DLD1 (cell line): ENCODE measurements at regions not wholly inside any gene's neighbourhood (a gene's known extent, or its start where the extent isn't known, plus 50 kb on each side); places are given as distances from the start of the nearest gene placed in this dataset.

Source experiments
- in situ Hi-C: cut with HindIII; loops from 2 replicates; pipeline ENCODE4 v1.10.0; 2017; ENCODE audit warnings: low sequenced_read_pairs

DNA sequence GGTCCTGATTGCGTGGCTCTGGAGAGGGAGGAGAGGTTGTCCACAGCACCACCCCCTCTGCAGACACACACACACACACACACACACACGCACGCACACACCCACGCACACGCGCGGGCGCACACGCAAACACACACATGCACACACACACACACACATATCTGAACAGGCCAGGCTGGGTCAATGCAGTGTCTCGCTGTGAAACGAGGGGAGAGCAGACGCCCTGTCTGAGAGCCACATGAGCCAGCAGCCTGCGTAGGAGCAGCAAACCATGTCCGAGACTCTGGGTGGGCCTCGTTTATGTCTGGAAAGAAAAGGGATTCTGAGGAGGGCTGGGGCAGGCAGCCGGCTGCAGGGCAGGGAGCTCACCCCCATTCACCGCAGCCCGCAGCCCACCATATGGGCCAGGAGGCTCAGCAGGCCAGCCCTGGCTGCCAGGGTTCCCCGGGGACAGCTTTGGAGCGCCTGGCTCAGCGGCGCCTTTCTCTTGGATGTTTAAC is 93.3 kb upstream of the TNRC6C start:
- in situ Hi-C loops = no loop called here

DNA sequence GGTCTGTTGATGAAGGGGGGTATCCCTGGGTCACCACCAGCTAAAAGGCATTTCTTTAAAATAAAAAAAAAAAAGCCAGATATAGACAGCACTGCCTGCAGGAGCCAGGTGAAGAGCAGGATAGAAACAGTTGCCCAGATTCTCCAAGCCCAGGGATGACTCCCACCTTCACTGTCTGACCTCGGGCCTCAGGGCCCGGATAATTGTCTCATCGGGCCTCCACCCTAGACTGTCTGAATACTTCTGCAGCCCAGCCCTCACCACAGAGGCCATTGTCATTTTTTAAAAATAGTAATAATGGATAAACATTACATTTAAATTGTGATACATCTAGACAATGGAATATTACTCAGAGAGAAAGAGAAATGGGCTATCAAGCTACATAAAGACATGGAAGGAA is 92.8 kb upstream of the TNRC6C start:
- in situ Hi-C loops = no loop called here

DNA sequence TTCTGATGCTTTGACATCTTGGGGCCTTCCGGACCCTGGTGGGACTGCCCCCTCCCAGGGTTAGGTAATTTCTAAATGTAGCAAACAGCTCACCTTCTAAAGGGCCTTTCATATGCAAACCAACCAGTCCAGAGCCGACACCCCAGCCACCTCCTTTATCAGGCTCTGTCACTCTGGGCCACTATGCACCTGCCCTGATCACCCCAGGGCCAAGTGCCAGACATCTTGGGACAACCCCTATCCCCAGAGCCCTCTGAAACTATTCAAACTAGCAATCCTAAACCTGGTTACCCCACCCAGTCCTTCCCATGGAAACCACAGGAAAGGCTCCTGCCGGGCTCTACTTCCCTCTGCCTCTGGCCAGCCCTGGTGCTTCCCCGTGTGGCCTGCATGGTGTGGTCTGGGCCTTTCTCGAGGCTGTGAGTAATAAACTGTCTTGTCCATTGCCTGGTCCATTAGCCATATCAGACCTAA is 91.2 kb upstream of the TNRC6C start:
- in situ Hi-C loops = no loop called here

DNA sequence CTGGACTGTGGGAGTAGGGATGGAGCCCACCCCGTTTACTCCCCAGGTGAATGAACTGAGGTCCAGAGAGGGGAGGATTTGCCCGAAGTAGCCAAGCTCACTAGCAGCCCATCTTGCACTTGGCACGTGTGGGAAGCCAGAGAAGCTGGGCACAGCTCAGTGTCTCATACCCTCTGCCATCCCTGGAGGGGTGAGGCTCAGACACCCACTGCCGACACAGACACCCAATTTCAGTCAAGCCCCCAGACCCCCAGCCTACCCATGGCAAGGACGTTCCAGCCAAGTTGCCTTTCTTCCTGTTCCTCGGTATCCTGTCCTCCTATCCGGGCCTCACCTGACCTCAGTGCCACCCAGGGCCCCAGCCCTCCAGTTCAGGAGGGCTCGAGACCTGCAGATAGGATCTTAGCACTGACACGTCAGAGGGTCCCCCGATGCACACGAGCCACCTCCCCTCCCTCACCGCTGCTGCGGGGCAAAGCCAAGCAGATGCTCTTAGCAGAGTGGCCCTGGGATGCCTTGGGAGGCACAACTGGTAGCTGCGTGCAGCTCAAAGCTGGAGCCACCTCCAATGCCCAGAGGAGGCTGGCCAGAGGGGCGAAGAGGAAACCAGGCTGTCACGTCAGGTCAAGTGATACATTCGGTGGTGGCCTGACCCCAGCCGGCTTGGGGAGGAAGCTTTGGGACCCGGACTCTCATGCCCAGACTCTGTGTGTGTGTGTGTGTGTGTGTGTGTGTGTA is 90.4 kb upstream of the TNRC6C start:
- in situ Hi-C loops = no loop called here

DNA sequence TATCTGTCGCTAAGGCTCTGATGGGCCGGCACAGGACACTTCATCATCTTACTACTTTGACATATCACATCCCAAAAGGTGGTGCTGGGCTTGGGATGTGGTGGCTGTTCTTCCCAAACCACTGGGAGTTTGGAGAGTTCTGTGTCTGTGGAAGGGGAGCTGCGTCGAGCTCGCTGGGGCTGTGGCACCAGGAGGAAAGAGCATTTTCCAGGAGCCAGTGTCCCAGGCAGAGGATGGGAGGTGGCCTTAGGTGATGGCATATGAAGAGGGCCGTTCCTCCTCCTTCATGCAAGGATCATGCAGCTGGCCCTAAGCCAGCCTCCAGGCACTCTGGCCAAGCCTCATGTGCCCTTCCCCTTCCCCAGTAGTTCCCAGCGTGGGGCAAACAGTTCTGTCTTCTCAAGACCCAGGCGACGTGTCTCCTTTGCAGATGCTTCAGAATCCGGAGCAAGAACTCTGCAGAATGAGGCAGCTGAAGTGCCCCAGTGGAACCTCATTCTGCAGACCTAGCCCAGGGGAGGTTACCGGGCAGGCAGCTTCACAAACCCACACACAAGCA is 89.4 kb upstream of the TNRC6C start:
- in situ Hi-C loops = no loop called here

DNA sequence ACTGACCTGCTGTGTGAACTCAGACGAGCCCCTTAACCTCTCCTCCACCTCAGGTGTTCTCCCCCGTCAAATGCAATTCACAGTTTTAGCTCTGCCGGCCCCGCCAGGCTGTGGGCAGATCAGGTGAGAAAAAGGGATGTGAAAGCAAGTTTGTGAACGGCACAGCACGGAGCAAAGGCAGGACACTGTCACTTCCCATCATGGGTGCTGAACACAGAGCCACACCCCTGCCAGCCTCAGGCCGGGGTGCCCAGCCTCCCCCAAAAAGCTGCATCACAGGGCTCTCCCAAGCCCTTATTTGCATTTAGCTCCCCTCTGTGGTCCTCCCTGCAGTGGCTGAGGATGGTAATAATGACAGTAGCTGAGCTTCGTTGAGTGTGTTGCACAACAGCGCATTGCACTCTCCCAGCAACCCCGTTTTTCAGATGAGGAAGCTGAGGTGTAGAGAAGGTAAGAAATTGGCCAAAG is 88.8 kb upstream of the TNRC6C start:
- in situ Hi-C loops = no loop called here

DNA sequence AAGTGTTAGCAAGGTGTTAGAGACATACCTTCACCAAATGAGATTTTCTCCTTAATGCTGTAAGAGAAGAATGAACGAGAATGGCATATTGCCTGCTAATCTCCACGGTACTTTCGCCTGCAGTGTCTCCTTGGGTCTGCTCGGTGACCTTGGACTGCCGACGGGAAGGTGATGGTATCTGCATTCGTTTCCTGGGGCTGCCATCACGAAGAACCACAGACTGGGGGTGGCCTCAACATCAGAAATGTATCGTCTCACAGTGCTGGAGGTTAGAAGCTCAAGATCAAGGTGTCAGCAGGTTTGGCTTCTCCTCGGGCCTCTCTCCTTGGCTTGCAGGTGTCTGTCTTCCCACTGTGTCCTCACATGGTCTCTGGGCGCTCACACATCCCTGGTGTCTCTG is 86.3 kb upstream of the TNRC6C start:
- in situ Hi-C loops = no loop called here

DNA sequence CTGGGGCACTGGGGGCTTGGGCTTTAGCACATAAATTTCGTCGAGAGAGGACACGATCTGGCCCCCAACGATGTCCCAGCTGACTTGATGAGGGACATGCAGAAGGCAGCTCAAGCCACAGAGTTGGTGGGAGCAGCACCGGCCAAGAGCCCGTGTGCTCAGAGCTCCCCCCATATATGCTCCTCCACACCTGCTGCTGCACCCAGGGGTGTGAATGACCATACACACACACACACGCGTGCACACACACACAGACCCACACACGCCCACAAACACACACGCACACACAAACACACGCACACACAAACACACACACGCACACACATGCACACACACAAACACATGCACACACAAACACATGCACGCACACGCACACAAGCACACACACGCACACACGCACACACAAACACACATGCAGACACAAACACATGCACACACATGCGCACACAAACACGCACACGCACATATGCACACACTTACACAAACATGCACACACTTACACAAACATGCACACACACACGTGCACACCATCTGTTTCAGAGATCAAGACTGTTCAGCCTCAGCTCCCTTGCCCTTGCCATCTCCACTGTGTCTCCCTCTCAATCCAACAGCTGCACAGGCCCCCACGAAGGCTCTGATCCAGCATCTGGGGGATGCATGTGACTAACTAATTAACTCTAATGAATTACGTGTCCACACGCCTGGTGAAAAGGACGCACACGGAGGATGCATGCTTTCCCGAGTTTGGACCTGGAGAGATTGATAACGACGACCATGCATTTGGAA is 85.6 kb upstream of the TNRC6C start:
- in situ Hi-C loops = no loop called here

DNA sequence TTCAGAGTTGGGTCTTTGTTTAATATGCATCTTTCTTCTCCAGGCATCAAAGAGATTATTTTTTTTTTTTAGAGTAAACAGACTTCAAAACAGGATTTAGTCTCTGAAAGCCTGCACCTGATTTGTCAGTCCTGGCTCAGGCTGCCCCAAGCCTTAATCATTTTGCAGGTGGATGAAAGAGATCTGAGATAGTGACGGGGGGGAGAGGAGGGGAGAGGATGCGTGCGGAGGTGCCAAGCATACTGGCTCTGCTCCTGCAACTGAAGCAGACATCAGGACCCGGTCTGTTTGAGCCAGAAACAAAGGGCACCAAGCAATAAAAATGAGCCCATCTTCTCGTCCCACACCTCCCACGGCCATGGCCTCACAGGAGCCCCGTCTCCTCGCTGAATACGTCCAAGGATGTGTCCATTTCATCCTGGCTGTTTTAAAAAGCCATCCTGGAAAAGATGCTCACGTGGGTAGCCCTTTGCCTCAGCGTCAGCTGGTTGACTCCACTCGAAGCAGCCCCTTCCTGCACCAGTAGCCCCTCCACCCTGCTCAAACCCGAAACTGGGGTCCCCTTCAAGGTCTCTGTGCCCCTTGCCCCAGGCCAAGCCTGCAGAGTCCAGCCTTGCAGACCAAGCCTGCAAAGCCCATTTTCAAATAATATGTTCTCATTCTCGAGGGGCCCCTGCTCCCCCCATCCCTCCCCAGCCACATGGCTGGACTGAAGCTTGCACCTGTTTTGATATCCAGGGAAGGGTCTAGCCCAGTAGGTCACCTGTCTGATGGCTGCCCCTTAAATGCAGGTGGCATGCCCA is 84.8 kb upstream of the TNRC6C start:
- in situ Hi-C loops = no loop called here

DNA sequence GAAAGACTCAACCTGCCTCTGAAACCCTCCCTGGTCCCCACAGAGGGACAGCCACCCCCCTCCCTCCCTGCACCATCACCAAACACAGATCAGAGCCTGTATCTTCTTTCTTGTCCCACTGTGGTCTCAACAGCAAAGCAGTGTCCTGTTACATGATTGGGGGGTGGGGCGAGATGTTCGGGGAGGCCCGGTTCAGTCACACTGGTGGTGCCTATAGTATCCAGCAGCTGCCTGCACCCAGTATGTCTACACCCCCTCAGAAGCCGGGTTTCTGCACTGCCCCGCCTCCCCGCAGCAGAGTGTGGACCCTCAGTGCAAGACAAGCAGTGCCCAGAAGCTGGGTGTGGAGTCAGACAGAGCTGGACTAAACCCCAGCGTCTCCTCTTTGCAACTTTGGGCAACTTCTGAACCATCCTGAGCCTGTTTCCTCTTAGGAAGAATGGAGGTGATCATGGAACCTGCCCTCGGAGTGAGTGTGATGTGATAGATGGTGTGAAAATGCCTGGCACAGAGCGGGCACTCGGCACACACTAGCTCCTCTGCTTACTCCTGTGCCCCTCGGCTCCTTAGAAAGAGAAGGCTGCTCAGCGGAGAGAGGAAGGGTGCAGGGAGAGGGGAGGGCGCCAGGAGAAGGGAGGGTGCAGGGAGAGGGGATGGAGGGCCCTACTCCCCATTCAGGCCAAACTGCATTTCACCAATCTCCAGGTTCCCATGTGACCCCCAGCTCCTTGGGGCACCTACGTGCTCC is 84.0 kb upstream of the TNRC6C start:
- in situ Hi-C loops = loop anchor here (25.0 kb wide), 1 partner anchor 163 kb away; no protein-coding TSS in a partner anchor

DNA sequence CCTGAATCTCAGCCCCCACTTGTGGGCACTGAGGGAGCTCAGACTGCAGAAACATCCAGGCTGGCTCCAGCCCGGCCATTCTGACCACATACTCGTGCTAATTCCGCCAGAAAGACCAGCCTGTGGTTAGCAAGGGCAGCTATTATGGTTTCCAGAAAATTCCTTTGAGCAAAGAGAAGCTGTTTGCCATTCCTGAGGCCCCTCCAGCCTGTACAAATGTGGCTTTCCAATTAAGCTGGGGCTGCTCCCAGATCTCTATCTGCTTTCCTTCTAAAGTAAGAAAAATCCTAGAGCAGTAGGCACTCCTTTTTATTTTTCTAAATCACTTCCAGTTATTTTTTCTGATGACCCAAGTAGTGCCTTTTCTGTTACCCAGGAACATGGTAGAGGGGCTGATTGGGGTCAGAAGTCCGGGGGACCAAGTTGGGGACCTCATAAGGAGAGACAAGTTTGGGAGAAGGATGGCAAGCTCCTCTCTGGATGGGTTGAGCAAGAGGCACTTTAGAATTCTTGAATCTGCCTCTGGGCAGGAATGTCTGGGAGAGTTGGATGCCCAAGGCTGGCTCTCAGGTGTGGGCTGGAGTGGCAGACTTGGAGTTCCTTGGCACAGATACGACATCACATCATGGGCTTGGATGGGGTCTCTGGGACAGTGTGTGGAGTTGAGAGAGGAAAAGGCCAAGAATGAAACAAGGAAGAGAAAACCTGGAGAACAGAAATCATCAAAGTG is 83.3 kb upstream of the TNRC6C start:
- in situ Hi-C loops = loop anchor here (25.0 kb wide), 1 partner anchor 162 kb away; no protein-coding TSS in a partner anchor

DNA sequence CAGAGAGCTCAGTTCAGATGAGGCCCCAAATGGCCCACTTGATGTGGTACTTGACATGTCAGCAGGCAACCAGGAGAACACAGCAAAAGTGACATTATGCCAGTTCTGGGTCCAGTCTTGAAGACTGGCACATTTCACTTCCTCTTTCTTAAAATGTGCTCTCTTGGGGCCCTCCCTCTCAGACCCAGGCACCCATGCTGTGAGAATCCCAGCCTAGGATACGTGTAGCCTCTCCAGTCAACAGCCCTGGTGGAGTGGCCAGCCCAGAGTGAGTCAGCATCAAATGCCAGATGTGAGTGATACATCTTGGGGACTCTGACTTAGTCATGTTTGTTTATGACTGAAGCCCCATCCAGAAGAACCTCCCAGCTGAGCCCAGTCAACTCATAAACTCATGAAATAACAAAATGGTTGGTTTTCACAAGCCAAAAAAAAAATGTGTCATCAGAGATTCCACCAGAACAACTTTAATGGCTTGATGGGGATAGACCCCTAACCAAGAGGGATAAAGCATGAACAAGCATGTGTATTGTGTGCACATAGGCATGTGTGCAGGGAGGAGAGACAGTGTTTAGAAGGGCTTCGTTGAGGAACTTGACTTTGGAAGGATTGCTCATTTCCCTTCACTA is 82.5 kb upstream of the TNRC6C start:
- in situ Hi-C loops = loop anchor here (25.0 kb wide), 1 partner anchor 161 kb away; no protein-coding TSS in a partner anchor

DNA sequence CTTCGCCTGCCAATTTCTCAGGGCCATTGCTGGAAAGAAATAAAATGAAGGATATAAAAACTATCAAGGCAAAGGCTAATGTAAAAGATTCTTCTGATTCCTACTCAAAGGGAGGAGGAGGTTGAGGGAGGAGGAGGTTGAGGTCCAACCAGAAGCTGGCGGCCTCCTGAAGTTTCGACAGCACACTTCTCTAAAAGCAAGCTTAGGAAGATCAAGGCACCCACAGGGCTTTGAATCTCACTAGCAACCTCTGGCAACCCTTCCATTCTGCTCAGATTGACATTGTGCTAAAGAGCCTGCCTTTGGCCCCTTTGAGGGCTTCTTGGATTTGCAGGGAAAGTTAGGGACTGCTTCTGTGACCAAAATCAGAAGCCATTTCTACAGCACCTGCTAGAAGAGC is 81.5 kb upstream of the TNRC6C start:
- in situ Hi-C loops = loop anchor here (25.0 kb wide), 1 partner anchor 160 kb away; no protein-coding TSS in a partner anchor

DNA sequence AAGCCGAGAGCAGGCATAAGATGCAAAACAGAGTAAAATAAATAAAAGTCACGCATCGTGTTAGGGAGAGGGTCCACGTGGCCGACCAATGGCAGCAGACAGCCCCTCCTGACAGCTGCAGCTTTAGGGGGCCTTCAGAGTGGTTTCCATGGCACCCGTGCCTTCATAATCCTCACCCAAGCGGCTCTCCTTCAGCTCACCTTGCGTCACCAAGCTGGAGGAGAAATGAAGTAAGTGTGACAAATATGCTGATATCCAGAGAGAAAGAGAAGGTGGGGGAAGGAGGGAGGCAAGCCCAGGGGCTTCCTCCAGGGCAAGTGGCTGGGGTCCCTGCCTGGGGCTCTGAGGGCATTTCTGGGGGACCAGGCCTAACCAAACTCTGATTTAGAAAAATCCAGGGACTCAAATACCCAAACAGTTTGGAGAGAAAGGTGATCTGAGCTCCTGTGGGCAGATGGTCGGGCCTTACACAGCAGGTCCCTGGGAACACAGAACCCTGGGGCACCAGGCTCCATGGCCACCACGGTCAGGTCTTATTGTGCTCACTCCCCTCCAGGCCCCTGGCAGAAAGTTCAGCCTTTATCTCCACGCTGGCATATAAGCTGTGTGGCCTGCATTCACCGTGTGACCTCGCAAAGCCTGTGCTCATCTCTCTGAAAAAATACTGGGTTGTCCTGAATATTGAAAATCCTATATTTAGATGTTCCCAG is 80.7 kb upstream of the TNRC6C start:
- in situ Hi-C loops = loop anchor here (25.0 kb wide), 1 partner anchor 160 kb away; no protein-coding TSS in a partner anchor

DNA sequence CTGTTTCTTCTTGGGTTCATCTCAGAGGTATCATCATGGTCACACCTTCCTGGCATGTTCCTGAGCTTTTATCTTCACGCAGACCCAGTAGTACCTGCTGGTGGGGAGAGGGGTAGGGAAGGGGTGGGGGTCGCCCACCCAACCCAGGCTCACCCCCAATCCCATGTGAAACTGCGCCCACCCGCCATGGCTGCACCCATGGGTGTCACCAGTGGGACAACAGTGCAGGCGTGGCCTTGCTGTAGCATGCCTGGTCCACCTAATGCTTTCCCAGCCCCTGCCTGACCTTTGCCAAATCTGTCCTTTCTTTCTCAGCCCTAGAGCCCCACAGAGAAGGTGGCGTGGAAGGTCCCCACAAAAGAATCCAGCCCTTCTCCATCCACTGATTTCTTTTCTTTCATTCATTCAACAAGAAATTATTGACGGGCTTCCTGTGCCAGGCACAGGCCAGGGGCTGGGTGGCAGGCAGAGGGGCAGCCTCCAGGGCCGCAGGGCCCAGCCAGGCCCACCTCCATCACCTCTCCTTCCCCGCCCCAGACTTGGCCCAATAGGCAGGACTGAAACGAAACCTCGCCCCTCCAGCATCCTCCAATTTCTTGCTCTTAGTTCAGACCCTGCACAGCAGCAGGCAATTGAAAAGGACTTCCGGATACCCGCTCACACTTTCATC is 79.1 kb upstream of the TNRC6C start:
- in situ Hi-C loops = loop anchor here (25.0 kb wide), 1 partner anchor 158 kb away; no protein-coding TSS in a partner anchor

DNA sequence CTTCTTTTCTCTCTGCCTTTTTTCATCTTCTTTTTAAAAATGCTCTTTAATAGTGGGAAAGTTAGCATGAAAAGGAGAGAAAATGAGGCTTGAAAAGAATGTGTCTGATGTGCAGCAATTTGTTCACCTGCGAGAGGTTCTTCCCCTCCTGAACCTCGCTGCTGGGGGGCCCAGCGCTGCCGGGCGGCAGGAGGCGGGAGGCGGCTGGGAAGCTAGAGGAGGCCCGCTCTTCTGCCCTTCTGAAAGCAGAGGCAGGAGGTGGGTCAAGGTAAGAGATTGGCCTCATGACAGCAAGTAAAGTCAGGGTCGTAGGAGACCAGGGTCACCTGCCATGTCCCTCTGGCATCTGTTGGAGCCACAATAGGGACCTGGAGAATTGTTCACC is 78.6 kb upstream of the TNRC6C start:
- in situ Hi-C loops = loop anchor here (25.0 kb wide), 1 partner anchor 157 kb away; no protein-coding TSS in a partner anchor

DNA sequence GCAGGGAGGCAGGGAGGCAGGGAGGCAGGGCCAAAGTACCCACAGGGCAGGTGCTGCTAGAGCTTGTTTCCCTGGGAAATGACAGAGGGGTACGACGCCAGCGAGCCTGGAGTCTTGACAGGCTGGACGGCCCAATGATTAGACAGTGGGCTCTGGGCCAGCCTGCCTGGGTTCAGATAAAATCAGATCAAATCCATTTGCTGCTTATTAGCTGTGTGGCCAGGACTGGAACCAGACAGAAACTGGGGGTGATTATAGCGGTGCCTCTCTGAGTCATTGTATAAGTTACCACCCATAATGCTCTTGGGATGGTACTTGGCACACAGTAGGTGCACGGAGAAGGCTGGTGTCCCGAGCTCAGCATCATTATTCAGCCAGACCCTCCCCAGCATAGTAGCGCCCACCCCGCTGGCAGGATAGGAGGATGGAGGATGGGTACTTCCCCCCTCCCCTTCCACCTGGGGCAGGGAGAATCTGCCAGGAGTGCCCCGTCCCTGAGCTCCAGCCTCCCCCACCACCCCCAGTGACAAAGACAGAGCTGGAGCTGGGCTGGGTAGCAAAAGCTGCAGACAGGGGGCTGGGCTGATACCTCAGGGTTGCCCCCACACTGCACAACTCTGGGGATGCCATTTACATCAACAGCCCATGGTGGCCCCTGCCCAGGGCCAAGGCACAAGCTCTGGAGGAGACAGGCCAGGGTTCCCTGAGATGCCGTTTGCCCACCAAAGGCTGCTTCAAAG is 77.6 kb upstream of the TNRC6C start:
- in situ Hi-C loops = loop anchor here (25.0 kb wide), 1 partner anchor 156 kb away; no protein-coding TSS in a partner anchor
